HG03575 (cell line): ENCODE measurements at regions not wholly inside any gene's neighbourhood (a gene's known extent, or its start where the extent isn't known, plus 50 kb on each side); places are given as distances from the start of the nearest gene placed in this dataset.

Source experiments
- ATAC-seq: cut with Tn5 transposase; IDR thresholded peaks from one replicate; pipeline ENCODE4 v1.9.1; 2021; ENCODE audit not compliant: unreplicated experiment, insufficient number of reproducible peaks, low FRiP score; ENCODE audit errors: extremely low read depth

DNA sequence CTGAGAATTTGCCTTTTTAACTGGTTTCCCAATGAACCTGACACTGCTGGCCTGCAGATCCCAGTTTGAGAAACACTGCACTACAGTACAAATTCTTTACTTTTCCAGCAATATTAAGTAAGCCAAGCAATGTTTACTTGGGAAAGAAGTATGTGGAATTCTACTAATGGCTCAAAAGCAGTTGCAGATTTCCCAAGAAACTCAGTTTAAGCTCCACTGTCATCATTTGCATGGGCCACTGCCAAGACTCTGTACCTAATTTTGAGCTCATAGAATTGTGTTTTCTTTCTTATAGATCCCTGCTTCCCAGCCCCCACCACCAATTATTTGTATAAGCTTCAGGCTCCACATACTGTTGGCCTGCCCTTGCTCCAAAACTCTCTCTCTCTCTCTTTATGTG is 676.1 kb downstream of the RNF144A start:
- ATAC-seq: no peak

DNA sequence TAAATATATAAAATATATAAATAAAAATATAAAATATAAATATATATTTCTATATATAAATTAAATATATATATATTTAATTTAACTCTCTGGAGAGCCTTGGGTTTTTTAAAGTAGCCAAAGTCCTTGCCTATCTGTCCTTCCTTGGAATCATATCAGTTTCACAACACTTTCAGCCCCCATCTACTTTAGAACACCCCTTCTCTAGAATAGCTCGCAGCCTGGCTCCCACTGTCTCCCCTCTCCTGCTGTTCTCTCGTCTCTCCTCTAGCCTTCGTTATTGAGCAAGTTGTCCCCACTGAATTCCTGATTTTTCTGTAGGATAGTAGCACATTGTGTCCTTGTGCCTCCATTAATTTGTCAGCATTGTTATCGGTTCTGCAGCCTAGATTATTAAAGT is 677.0 kb downstream of the RNF144A start:
- no peak for ATAC-seq

- ATAC-seq: no peak
Observed at GRCh38 chr2:7595206-7595605, 678.0 kb downstream of the RNF144A start.

- no peak for ATAC-seq
Observed at GRCh38 chr2:7598402-7598801, 681.2 kb downstream of the RNF144A start.

DNA sequence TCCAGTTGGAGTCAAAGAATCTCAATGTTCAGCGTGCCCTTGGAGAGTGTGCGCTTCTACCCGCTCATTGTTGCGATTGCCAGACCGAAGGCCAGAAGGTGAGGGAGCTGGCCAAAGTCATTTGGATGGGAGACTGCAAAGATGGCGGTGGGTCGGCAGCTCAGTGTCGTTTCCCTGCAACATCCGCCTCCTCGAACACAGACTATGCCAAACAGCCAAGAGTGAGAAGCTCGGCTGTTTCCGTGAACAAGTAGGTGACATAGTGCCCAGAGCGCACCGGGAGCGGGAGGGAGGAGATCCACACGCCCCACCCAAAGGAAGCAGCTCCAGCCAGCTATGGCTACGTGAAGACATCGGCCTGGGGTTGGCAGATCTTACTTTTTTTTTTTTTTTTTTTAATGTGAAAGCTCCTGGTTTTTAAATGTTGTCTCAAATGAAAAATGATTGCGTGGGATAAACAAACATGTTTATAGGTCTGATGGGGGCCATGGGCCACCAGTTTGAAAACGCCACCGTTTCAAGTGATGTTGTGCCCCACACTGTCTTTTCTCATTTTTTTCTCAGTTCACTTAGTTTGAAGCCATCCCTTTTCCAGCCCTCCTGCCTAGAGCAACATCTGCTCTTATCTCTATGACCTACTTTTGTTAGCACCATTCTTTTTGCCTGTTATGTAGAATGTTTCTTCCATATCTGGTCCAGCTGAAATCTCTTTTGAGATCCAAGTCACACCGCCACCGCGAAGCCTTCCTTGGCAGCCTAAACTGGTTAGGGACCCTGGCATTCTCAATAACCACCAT is 682.4 kb downstream of the RNF144A start:
- no peak for ATAC-seq

- no peak for ATAC-seq
Observed at GRCh38 chr2:7601990-7602389, 684.8 kb downstream of the RNF144A start.

- ATAC-seq: no peak
Observed at GRCh38 chr2:7604456-7604855, 687.2 kb downstream of the RNF144A start.

DNA sequence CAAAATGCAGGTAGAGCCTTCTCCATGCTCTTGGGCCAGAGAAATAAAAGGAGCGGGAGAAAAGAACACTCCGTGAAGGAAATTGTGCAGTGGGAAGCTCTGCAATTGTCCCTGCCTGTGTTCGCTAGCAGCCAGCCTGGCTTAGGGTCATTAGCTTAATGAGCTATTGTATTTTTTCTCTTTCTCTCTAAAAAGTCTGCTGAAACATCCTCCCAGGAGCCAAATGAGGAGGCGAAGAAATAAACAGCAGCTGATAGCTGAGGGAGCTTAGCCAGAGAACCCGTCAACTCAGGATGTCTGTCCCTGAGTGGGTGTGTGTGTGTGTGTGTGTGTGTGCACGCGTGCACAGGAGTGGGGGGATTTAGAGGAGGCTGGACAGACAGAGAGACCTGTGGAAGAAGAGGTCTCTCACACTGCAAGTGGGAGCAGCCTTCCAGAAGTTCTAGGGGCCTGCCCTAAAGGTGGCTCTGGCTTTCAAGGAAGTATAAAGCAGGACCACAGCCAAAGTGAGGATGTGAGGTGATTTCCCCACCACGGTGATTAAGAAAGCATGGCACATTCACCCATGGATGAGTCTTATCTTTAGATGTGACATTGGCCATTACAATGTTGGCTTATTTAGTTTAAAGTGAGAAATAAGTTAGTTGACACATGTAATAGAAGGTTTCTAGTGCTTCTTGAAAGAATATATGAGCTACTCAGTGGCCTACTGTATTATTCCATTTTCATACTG is 690.4 kb downstream of the RNF144A start:
- no peak for ATAC-seq

DNA sequence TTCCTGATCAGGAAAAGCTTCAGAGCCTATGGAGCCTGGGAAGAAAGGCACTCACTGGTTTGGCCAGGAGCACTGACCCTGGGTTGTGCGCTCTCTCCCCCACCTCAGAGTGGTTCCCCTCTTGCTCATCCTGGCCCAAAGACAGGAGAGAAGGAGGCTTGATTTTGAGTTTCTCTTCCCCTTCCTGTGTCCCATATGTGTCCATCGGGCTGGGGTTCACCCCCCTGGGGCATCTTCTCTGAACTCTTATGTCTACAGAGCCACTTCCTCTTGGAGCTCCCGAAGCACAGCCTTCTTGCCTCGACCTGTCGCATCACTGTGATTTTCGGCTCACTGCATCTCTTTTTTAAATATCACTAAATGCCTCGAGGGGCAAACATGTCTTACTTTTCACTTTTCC is 692.3 kb downstream of the RNF144A start:
- ATAC-seq: no peak

GRCh38 chr2:7609974-7610373 is 692.8 kb downstream of the RNF144A start:
- ATAC-seq: no peak

GRCh38 chr2:7611750-7612149 is 694.5 kb downstream of the RNF144A start:
- ATAC-seq: no peak

DNA sequence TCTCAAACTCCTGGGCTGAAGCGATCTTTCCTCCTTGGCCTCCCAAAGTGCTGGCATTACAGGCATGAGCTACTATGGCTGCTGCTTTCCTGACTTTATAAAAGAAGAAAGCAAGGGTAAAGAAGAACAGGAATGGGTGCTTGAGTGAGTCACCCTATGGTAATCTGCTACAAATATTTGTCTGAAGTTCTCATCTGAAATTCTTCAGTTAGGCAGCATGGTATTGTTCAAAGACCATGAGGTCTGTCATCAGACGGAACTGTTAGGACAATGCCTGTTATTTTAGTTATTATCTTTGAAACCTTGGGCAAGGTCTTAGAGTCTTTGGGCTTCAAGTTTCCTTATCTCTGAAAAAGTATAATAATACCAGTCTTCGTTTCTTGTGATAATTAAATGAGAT is 695.8 kb downstream of the RNF144A start:
- no peak for ATAC-seq

DNA sequence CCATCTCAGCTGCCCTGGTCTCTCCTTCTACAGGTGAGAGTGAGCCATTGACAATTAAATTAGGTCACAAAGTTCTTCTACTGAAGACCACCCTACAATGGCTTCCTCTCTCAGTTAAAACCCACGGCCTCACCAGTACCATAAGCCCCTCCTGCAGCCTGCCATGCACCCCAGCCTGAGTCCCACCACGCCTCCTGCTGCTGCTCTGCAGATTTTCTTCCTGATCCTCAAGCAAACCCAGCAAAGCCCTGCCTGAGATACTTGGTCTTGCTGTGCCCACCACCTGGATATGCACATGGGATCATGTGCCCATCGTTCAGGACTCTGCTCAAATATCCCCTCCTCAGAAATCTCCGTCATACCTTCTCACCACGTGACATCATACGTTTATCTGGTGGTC is 696.6 kb downstream of the RNF144A start:
- ATAC-seq: no peak

DNA sequence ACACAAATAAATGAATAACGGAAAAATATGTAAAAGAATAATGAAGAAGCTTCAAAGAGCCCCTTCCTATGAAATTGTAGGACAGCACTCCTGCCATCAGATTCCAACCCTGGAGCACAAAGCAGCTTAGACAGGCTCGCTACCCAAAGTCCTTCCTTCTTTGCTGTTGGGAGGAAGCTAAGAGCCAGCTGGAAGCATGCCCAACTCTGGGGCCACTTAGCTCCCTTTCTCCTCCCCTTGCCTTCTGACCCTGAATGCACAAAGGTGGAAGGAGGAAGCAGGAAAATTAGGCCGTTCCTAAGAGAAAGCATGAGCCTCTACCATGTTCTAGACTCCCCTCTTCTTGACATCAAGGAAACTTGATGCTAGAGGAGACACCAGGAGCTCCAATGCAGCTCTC is 700.8 kb downstream of the RNF144A start:
- no peak for ATAC-seq

DNA sequence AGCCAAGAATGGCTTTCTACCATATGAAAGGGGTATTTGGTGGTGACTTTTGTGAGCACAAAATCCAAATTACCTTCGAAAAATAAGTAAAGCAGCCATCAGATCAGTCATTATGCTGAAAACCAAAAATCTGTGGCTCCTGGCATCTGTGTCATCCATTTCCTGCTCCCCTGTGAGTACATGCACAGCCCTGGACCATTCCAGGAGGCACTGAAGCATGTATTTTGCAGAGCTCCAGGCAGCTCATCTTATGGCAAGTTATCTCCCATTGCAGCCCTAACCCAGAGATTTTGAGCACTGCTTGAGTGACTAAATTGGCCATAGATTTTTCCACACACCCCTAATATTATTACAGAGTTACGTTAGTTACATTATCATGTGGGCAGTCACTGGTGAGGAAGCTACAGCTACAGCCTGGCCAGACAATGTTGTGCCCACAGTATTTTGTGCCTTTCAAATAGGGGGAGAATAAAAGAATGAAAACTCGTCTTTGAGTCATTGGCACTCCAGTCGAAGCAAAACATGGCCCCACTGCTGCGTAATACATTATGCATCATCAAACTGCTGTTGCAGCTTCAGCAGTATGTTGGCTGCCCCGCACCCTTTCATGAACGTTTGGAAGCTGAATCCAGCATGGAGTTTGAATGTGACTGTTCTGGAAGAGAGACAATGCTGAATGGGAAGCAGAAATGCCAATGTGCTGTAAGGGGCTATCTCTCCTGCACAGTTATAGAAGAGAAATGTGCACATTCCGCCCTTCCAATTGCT is 702.2 kb downstream of the RNF144A start:
- ATAC-seq: no peak

GRCh38 chr2:7620255-7620654 is 703.0 kb downstream of the RNF144A start:
- ATAC-seq: no peak

DNA sequence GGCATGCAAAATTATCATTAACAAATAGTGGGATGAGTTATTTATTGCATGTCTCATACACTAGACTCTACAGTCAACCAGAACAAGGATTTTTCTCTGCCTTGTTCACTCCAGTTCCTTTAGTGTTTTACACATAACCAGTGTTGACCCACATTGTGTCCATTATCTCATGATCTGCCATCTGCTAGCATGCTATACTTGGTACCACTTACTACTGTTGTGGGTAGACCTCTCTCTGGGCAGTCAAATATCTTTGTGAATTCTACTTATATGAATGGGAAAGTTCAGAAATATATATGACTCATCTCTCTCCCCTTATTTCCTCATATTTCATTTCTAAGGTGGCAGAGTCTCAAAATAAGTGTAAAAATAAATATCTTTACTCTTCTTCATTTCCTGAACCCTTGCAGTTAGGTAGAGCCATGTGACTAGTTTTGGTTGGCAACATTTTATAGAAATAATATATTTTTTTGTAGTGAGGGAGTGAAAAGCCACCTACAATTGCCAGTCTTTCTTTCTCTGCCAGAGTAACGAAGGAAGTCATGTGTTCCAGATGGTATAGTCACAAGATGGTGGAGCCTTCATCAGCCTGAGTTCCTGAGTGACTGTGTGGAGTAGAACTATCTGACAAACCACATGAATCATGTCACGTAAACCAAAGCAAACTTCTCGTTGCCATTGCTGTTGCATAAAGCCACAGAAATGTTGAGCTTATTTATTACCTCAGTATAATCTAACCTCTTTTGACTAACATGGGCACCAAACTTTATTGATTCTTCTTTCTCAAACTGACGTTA is 704.0 kb downstream of the RNF144A start:
- no peak for ATAC-seq

- no peak for ATAC-seq
Observed at GRCh38 chr2:7625392-7626138, 708.4 kb downstream of the RNF144A start.
